PC-9 (cell line): ENCODE measurements at regions not wholly inside any gene's neighbourhood (a gene's known extent, or its start where the extent isn't known, plus 50 kb on each side); places are given as distances from the start of the nearest gene placed in this dataset.

ENCODE experiments used
- BruUV-seq: library from RNA; stranded (reverse); fragments of 400-500 nt; replicated peaks from 2 replicates; lab custom pipeline; 2021; lab: Mats Ljungman, UMichigan
- CTCF ChIA-PET: fragments of 300-600 bp; sonication (Branson Sonifier 250); formaldehyde crosslinking; loops from one replicate; lab custom pipeline; 2022; ENCODE audit warnings: antibody characterized with exemption; lab: Charles Lee
- POLR2A ChIA-PET: fragments of 300-600 bp; sonication (Branson Sonifier 250); formaldehyde crosslinking; loops from one replicate; lab custom pipeline; 2022; ENCODE audit warnings: antibody characterized with exemption; ENCODE audit not compliant: unreplicated experiment; lab: Charles Lee
- DNase-seq, 2 experiments: peaks; one replicate each; pipeline versions ENCODE4 v3.0.0 to v3.0.0-alpha.2; 2015 to 2022; ENCODE audit warnings: mixed read lengths in 1 of 2
- H2AFZ ChIP-seq: fragments of 200-600 bp; sonication (generic); 2 replicates; pipeline ENCODE4 v1.8.1; 2017; ENCODE audit warnings: antibody characterized with exemption
- H3F3A ChIP-seq: fragments of 200-600 bp; sonication (generic); 2 replicates; pipeline ENCODE4 v1.8.1; 2017; ENCODE audit warnings: antibody characterized with exemption, mild to moderate bottlenecking, low read depth; ENCODE audit not compliant: insufficient read depth
- H3K27ac ChIP-seq: fragments of 200-600 bp; sonication (generic); 2 replicates; pipeline ENCODE4 v1.6.1; 2016; ENCODE audit warnings: mixed run types
- H3K27me3 ChIP-seq: fragments of 200-600 bp; sonication (generic); 2 replicates; pipeline ENCODE4 v1.6.1; 2016; ENCODE audit warnings: low read depth, mixed run types; ENCODE audit not compliant: insufficient read depth
- H3K36me3 ChIP-seq: fragments of 200-600 bp; sonication (generic); 2 replicates; pipeline ENCODE4 v1.6.1; 2016; ENCODE audit warnings: low read depth, mixed run types
- H3K4me1 ChIP-seq: fragments of 200-600 bp; sonication (generic); replicated peaks from 2 replicates; pipeline ENCODE4 v1.6.1; 2016; ENCODE audit warnings: mixed run types; ENCODE audit not compliant: insufficient read depth
- H3K4me2 ChIP-seq: fragments of 200-600 bp; sonication (generic); 2 replicates; pipeline ENCODE4 v1.6.1; 2017; ENCODE audit warnings: mixed run types
- H3K4me3 ChIP-seq: fragments of 200-600 bp; sonication (generic); 2 replicates; pipeline ENCODE4 v1.6.1; 2016; ENCODE audit warnings: mixed run types
- H3K79me2 ChIP-seq: fragments of 200-600 bp; sonication (generic); 2 replicates; pipeline ENCODE4 v1.6.1; 2017; ENCODE audit warnings: low read depth, mixed run types
- H3K9me2 ChIP-seq: fragments of 200-600 bp; sonication (generic); 2 replicates; pipeline ENCODE4 v1.8.1; 2017; ENCODE audit warnings: mild to moderate bottlenecking; ENCODE audit not compliant: insufficient read depth
- H3K9me3 ChIP-seq: fragments of 200-600 bp; sonication (generic); 2 replicates; pipeline ENCODE4 v1.8.1; 2016; ENCODE audit warnings: low read depth; ENCODE audit not compliant: insufficient read depth
- H4K20me1 ChIP-seq: fragments of 200-600 bp; sonication (generic); 2 replicates; pipeline ENCODE4 v1.8.1; 2017; ENCODE audit not compliant: insufficient read depth
- CTCF ChIP-seq: fragments of 200-600 bp; sonication (generic); conservative IDR thresholded peaks from 2 replicates; pipeline ENCODE4 v1.6.1; 2017; ENCODE audit warnings: mixed run types, antibody characterized with exemption, mild to moderate bottlenecking, moderate library complexity
- EZH2 ChIP-seq: fragments of 200-600 bp; sonication (generic); IDR thresholded peaks from 2 replicates; pipeline ENCODE4 v1.8.0; 2017; ENCODE audit warnings: antibody characterized with exemption, low read depth
- intact Hi-C: fragments of 100-400 bp; cut with micrococcal nuclease; formaldehyde crosslinking; loops from one replicate; pipeline ENCODE4 v1.10.0; 2022; ENCODE audit not compliant: unreplicated experiment

- H3K4me2 ChIP-seq: no peak overlapping the region
- no peaks in the 10 kb centered on the region for H3F3A ChIP-seq
- no peaks in the 10 kb centered on the region for H4K20me1 ChIP-seq
- H3K9me3 ChIP-seq: no peaks in the 10 kb centered on the region
- POLR2A ChIA-PET: no interaction called here
- H3K36me3 ChIP-seq: no peaks in the 10 kb centered on the region
- H3K27me3 ChIP-seq: peaks cover 95% of the 10 kb centered on the region
- no peaks in the 10 kb centered on the region for H3K79me2 ChIP-seq
- H3K4me1 ChIP-seq: no peaks in the 10 kb centered on the region
- BruUV-seq: no TSS peak
- TF ChIP-seq CTCF (no peak), EZH2 (no peak)
- intact Hi-C loops: no loop called here
- no peak overlapping the region for H3K27ac ChIP-seq
- no peak for DNase-seq
- CTCF ChIA-PET: no interaction called here
- no peak overlapping the region for H2AFZ ChIP-seq
- H3K4me3 ChIP-seq: no peak overlapping the region
- H3K9me2 ChIP-seq: no peaks in the 10 kb centered on the region; the same call in 1 of the 2 replicates
Measured at GRCh38 chr9:96174371-96174770, 127.6 kb downstream of the HSD17B3 start.

GRCh38 chr9:96173640-96174039, 128.3 kb downstream of the HSD17B3 start:
- TF ChIP-seq CTCF: no peak
- no peak for TF ChIP-seq EZH2
- H3K27ac ChIP-seq: no peak overlapping the region
- no peaks in the 10 kb centered on the region for H3F3A ChIP-seq
- no peak overlapping the region for H3K4me3 ChIP-seq
- H4K20me1 ChIP-seq: no peaks in the 10 kb centered on the region
- CTCF ChIA-PET: no interaction called here
- H3K4me2 ChIP-seq: no peak overlapping the region
- no peak for DNase-seq
- H3K9me3 ChIP-seq: no peaks in the 10 kb centered on the region
- no peaks in the 10 kb centered on the region for H3K36me3 ChIP-seq
- no peaks in the 10 kb centered on the region for H3K4me1 ChIP-seq
- no peaks in the 10 kb centered on the region; the same call in 1 of the 2 replicates for H3K9me2 ChIP-seq
- H3K27me3 ChIP-seq: peaks cover 94% of the 10 kb centered on the region
- POLR2A ChIA-PET: no interaction called here
- no peak overlapping the region for H2AFZ ChIP-seq
- no TSS peak for BruUV-seq
- intact Hi-C loops: no loop called here
- H3K79me2 ChIP-seq: no peaks in the 10 kb centered on the region

GRCh38 chr9:96172797-96173196, 129.2 kb downstream of the HSD17B3 start:
- DNase-seq: no peak
- BruUV-seq: no TSS peak
- Histone ChIP-seq H3K27me3 (peaks cover 90% of the 10 kb centered on the region), H3K79me2 (no peaks in the 10 kb centered on the region), H2AFZ (no peak overlapping the region), H3K4me3 (no peak overlapping the region), H3K36me3 (no peaks in the 10 kb centered on the region), H3F3A (no peaks in the 10 kb centered on the region), H3K9me3 (no peaks in the 10 kb centered on the region), H3K9me2 (no peaks in the 10 kb centered on the region; the same call in 1 of the 2 replicates), H3K4me2 (no peak overlapping the region), H4K20me1 (no peaks in the 10 kb centered on the region), H3K4me1 (no peaks in the 10 kb centered on the region), H3K27ac (no peak overlapping the region)
- TF ChIP-seq CTCF (no peak), EZH2 (no peak)
- POLR2A ChIA-PET: no interaction called here
- CTCF ChIA-PET: no interaction called here
- intact Hi-C loops: no loop called here
